ENCODE measurements at regions not wholly inside any gene's neighbourhood (a gene's known extent, or its start where the extent isn't known, plus 50 kb on each side); places are given as distances from the start of the nearest gene placed in this dataset.

- H3K27me3 ChIP-seq (ENCODE audit: low read depth, low read length): peaks cover 4% of the 10 kb centered on the region
- H3K27ac ChIP-seq (ENCODE audit: low read length): no peak overlapping the region
- no peaks in the 10 kb centered on the region for H3K9me3 ChIP-seq (ENCODE audit: control insufficient read depth in 1 of 2, low read length in 2 of 2)
- no peaks in the 10 kb centered on the region for H3K4me1 ChIP-seq (ENCODE audit: control insufficient read depth in 1 of 2, insufficient read depth in 2 of 2, low read length in 2 of 2)
- no peaks in the 10 kb centered on the region for H3K36me3 ChIP-seq (ENCODE audit: control insufficient read depth in 1 of 2, insufficient read depth in 2 of 2, low read length in 2 of 2)
- H3K4me3 ChIP-seq (ENCODE audit: low read depth in 1 of 2, low read length in 2 of 2): no peak overlapping the region
These were observed 50.4 kb upstream of the ENPP7 start for GRCh38 chr17:79680318-79680695.

GRCh38 chr17:79679631-79680317, 51.0 kb upstream of the ENPP7 start:
- H3K9me3 ChIP-seq (ENCODE audit: control insufficient read depth in 1 of 2, low read length in 2 of 2): peaks cover 0 to under 1% of the 10 kb centered on the region in 2 donors
- H3K4me3 ChIP-seq (ENCODE audit: low read depth in 1 of 2, low read length in 2 of 2): no peak overlapping the region
- H3K4me1 ChIP-seq (ENCODE audit: control insufficient read depth in 1 of 2, insufficient read depth in 2 of 2, low read length in 2 of 2): no peaks in the 10 kb centered on the region
- H3K27ac ChIP-seq (ENCODE audit: low read length): no peak overlapping the region
- peaks cover 4% of the 10 kb centered on the region for H3K27me3 ChIP-seq (ENCODE audit: low read depth, low read length)
- no peaks in the 10 kb centered on the region for H3K36me3 ChIP-seq (ENCODE audit: control insufficient read depth in 1 of 2, insufficient read depth in 2 of 2, low read length in 2 of 2)

- Histone ChIP-seq H3K9me3 (ENCODE audit: control insufficient read depth in 1 of 2, low read length in 2 of 2) (peaks cover 3 to 9% of the 10 kb centered on the region in 2 donors), H3K27me3 (ENCODE audit: low read depth, low read length) (peaks cover 4% of the 10 kb centered on the region), H3K36me3 (ENCODE audit: control insufficient read depth in 1 of 2, insufficient read depth in 2 of 2, low read length in 2 of 2) (no peaks in the 10 kb centered on the region), H3K27ac (ENCODE audit: low read length) (no peak overlapping the region), H3K4me3 (ENCODE audit: low read depth in 1 of 2, low read length in 2 of 2) (no peak overlapping the region), H3K4me1 (ENCODE audit: control insufficient read depth in 1 of 2, insufficient read depth in 2 of 2, low read length in 2 of 2) (no peaks in the 10 kb centered on the region)
These were observed 51.9 kb upstream of the ENPP7 start for GRCh38 chr17:79678736-79679255.

GRCh38 chr17:79678091-79678735, 52.5 kb upstream of the ENPP7 start:
- no peaks in the 10 kb centered on the region for H3K36me3 ChIP-seq (ENCODE audit: control insufficient read depth in 1 of 2, insufficient read depth in 2 of 2, low read length in 2 of 2)
- H3K4me1 ChIP-seq (ENCODE audit: control insufficient read depth in 1 of 2, insufficient read depth in 2 of 2, low read length in 2 of 2): no peaks in the 10 kb centered on the region
- H3K4me3 ChIP-seq (ENCODE audit: low read depth in 1 of 2, low read length in 2 of 2): no peak overlapping the region
- H3K27ac ChIP-seq (ENCODE audit: low read length): no peak overlapping the region
- H3K27me3 ChIP-seq (ENCODE audit: low read depth, low read length): peaks cover 4% of the 10 kb centered on the region
- H3K9me3 ChIP-seq (ENCODE audit: control insufficient read depth in 1 of 2, low read length in 2 of 2): peaks cover 6 to 15% of the 10 kb centered on the region in 2 donors

- Histone ChIP-seq H3K36me3 (ENCODE audit: control insufficient read depth in 1 of 2, insufficient read depth in 2 of 2, low read length in 2 of 2) (no peaks in the 10 kb centered on the region), H3K27ac (ENCODE audit: low read length) (no peak overlapping the region), H3K9me3 (ENCODE audit: control insufficient read depth in 1 of 2, low read length in 2 of 2) (peaks cover 6 to 20% of the 10 kb centered on the region in 2 donors), H3K27me3 (ENCODE audit: low read depth, low read length) (peaks cover 4% of the 10 kb centered on the region), H3K4me1 (ENCODE audit: control insufficient read depth in 1 of 2, insufficient read depth in 2 of 2, low read length in 2 of 2) (no peaks in the 10 kb centered on the region), H3K4me3 (ENCODE audit: low read depth in 1 of 2, low read length in 2 of 2) (no peak overlapping the region)
These were observed 53.1 kb upstream of the ENPP7 start for GRCh38 chr17:79677646-79678045.

- H3K27ac ChIP-seq (ENCODE audit: low read length): no peak overlapping the region
- no peak overlapping the region for H3K4me3 ChIP-seq (ENCODE audit: low read depth in 1 of 2, low read length in 2 of 2)
- no peaks in the 10 kb centered on the region for H3K4me1 ChIP-seq (ENCODE audit: control insufficient read depth in 1 of 2, insufficient read depth in 2 of 2, low read length in 2 of 2)
- no peaks in the 10 kb centered on the region for H3K36me3 ChIP-seq (ENCODE audit: control insufficient read depth in 1 of 2, insufficient read depth in 2 of 2, low read length in 2 of 2)
- peaks cover 1% of the 10 kb centered on the region for H3K27me3 ChIP-seq (ENCODE audit: low read depth, low read length)
- H3K9me3 ChIP-seq (ENCODE audit: control insufficient read depth in 1 of 2, low read length in 2 of 2): peaks cover 6 to 21% of the 10 kb centered on the region in 2 donors
These were observed 53.9 kb upstream of the ENPP7 start for GRCh38 chr17:79676796-79677195.

GRCh38 chr17:79675413-79675725, 55.4 kb upstream of the ENPP7 start:
- H3K4me3 ChIP-seq (ENCODE audit: low read depth in 1 of 2, low read length in 2 of 2): no peak overlapping the region
- peaks cover 0 to 7% of the 10 kb centered on the region in 2 donors for H3K4me1 ChIP-seq (ENCODE audit: control insufficient read depth in 1 of 2, insufficient read depth in 2 of 2, low read length in 2 of 2)
- H3K36me3 ChIP-seq (ENCODE audit: control insufficient read depth in 1 of 2, insufficient read depth in 2 of 2, low read length in 2 of 2): no peaks in the 10 kb centered on the region
- H3K27ac ChIP-seq (ENCODE audit: low read length): no peak overlapping the region
- no peaks in the 10 kb centered on the region for H3K27me3 ChIP-seq (ENCODE audit: low read depth, low read length)
- H3K9me3 ChIP-seq (ENCODE audit: control insufficient read depth in 1 of 2, low read length in 2 of 2): peaks cover 6 to 21% of the 10 kb centered on the region in 2 donors

GRCh38 chr17:79674506-79675412, 56.0 kb upstream of the ENPP7 start:
- Histone ChIP-seq H3K4me1 (ENCODE audit: control insufficient read depth in 1 of 2, insufficient read depth in 2 of 2, low read length in 2 of 2) (peaks cover 0 to 14% of the 10 kb centered on the region in 2 donors), H3K27ac (ENCODE audit: low read length) (no peak overlapping the region), H3K4me3 (ENCODE audit: low read depth in 1 of 2, low read length in 2 of 2) (no peak overlapping the region), H3K9me3 (ENCODE audit: control insufficient read depth in 1 of 2, low read length in 2 of 2) (peaks cover 6 to 21% of the 10 kb centered on the region in 2 donors), H3K27me3 (ENCODE audit: low read depth, low read length) (no peaks in the 10 kb centered on the region), H3K36me3 (ENCODE audit: control insufficient read depth in 1 of 2, insufficient read depth in 2 of 2, low read length in 2 of 2) (no peaks in the 10 kb centered on the region)

- H3K9me3 ChIP-seq (ENCODE audit: control insufficient read depth in 1 of 2, low read length in 2 of 2): peaks cover 6 to 21% of the 10 kb centered on the region in 2 donors
- H3K27me3 ChIP-seq (ENCODE audit: low read depth, low read length): no peaks in the 10 kb centered on the region
- no peaks in the 10 kb centered on the region for H3K36me3 ChIP-seq (ENCODE audit: control insufficient read depth in 1 of 2, insufficient read depth in 2 of 2, low read length in 2 of 2)
- H3K27ac ChIP-seq (ENCODE audit: low read length): no peak overlapping the region
- H3K4me1 ChIP-seq (ENCODE audit: control insufficient read depth in 1 of 2, insufficient read depth in 2 of 2, low read length in 2 of 2): peaks cover 0 to 14% of the 10 kb centered on the region in 2 donors
- no peak overlapping the region for H3K4me3 ChIP-seq (ENCODE audit: low read depth in 1 of 2, low read length in 2 of 2)
These were observed 57.2 kb upstream of the ENPP7 start for GRCh38 chr17:79673517-79673916.

- H3K27me3 ChIP-seq (ENCODE audit: low read depth, low read length): no peaks in the 10 kb centered on the region
- no peaks in the 10 kb centered on the region for H3K36me3 ChIP-seq (ENCODE audit: control insufficient read depth in 1 of 2, insufficient read depth in 2 of 2, low read length in 2 of 2)
- peaks cover 0 to 14% of the 10 kb centered on the region in 2 donors for H3K4me1 ChIP-seq (ENCODE audit: control insufficient read depth in 1 of 2, insufficient read depth in 2 of 2, low read length in 2 of 2)
- H3K27ac ChIP-seq (ENCODE audit: low read length): no peak overlapping the region
- peaks cover 6 to 21% of the 10 kb centered on the region in 2 donors for H3K9me3 ChIP-seq (ENCODE audit: control insufficient read depth in 1 of 2, low read length in 2 of 2)
- H3K4me3 ChIP-seq (ENCODE audit: low read depth in 1 of 2, low read length in 2 of 2): no peak overlapping the region
These were observed 58.2 kb upstream of the ENPP7 start for GRCh38 chr17:79672496-79672895.

GRCh38 chr17:79671085-79671694, 59.6 kb upstream of the ENPP7 start:
- H3K9me3 ChIP-seq (ENCODE audit: control insufficient read depth in 1 of 2, low read length in 2 of 2): peaks cover 6 to 21% of the 10 kb centered on the region in 2 donors
- no peak overlapping the region for H3K4me3 ChIP-seq (ENCODE audit: low read depth in 1 of 2, low read length in 2 of 2)
- H3K27me3 ChIP-seq (ENCODE audit: low read depth, low read length): no peaks in the 10 kb centered on the region
- no peaks in the 10 kb centered on the region for H3K36me3 ChIP-seq (ENCODE audit: control insufficient read depth in 1 of 2, insufficient read depth in 2 of 2, low read length in 2 of 2)
- H3K27ac ChIP-seq (ENCODE audit: low read length): no peak overlapping the region
- H3K4me1 ChIP-seq (ENCODE audit: control insufficient read depth in 1 of 2, insufficient read depth in 2 of 2, low read length in 2 of 2): peaks cover 0 to 14% of the 10 kb centered on the region in 2 donors
